AG10803 (cell line): ENCODE measurements at regions not wholly inside any gene's neighbourhood (a gene's known extent, or its start where the extent isn't known, plus 50 kb on each side); places are given as distances from the start of the nearest gene placed in this dataset.

Source experiments
- DNase-seq: peaks from one replicate; pipeline ENCODE4 v3.0.0; 2010; ENCODE audit warnings: low read depth
- H3K4me3 ChIP-seq: 2 replicates; pipeline ENCODE4 v1.5.1; 2011; ENCODE audit warnings: mild to moderate bottlenecking, low read length, control low read depth
- CTCF ChIP-seq: conservative IDR thresholded peaks from 2 replicates; pipeline ENCODE4 v1.5.1; 2011; ENCODE audit warnings: mild to moderate bottlenecking, low read length, control low read depth, inconsistent platforms

- no peak for TF ChIP-seq CTCF
- H3K4me3 ChIP-seq = no peak overlapping the region
- no peak for DNase-seq
Observed at GRCh38 chr16:51864575-51864974, 682.4 kb downstream of the TOX3 start.

GRCh38 chr16:51854401-51854951 lies 692.5 kb downstream of the TOX3 start:
- no peak for TF ChIP-seq CTCF
- H3K4me3 ChIP-seq = no peak overlapping the region
- peak; percentile 17 for DNase-seq

GRCh38 chr16:51853586-51853985 lies 693.4 kb downstream of the TOX3 start:
- no peak overlapping the region for H3K4me3 ChIP-seq
- TF ChIP-seq CTCF = no peak

GRCh38 chr16:51852892-51853291 lies 694.1 kb downstream of the TOX3 start:
- no peak overlapping the region for H3K4me3 ChIP-seq
- no peak for DNase-seq
- TF ChIP-seq CTCF = no peak

More at GRCh38 chr16:51853586-51853985, 693.4 kb downstream of the TOX3 start:
- DNase-seq = no peak

- H3K4me3 ChIP-seq = no peak overlapping the region
- no peak for TF ChIP-seq CTCF
- DNase-seq = no peak
Observed at GRCh38 chr16:51851111-51851510, 695.8 kb downstream of the TOX3 start.

- no peak for DNase-seq
- TF ChIP-seq CTCF = no peak
- no peak overlapping the region for H3K4me3 ChIP-seq
Observed at GRCh38 chr16:51849715-51850114, 697.2 kb downstream of the TOX3 start.

- DNase-seq = no peak
- H3K4me3 ChIP-seq = no peak overlapping the region
- no peak for TF ChIP-seq CTCF
Observed at GRCh38 chr16:51845586-51846305, 694.7 kb upstream of the SALL1 start.
